Transverse colon (tissue), 4 donors: ENCODE measurements at regions not wholly inside any gene's neighbourhood (a gene's known extent, or its start where the extent isn't known, plus 50 kb on each side); places are given as distances from the start of the nearest gene placed in this dataset.

Source experiments
- DNase-seq: peaks from one replicate; pipeline ENCODE4 v3.0.0-alpha.2; 2019
- H3K27ac ChIP-seq, 4 donors: fragments of 200-600 bp; sonication (generic); 2 replicates each; pipeline ENCODE4 v1.5.1; 2016 to 2018; ENCODE audit warnings: inconsistent platforms in 4 of 4
- H3K27me3 ChIP-seq: fragments of 200-600 bp; sonication (generic); 2 replicates; pipeline ENCODE4 v1.5.1; 2017; ENCODE audit warnings: inconsistent platforms
- H3K36me3 ChIP-seq, 4 donors: fragments of 200-600 bp; sonication (generic); 2 replicates each; pipeline ENCODE4 v1.5.1; 2017 to 2019; ENCODE audit warnings: inconsistent platforms in 4 of 4
- H3K4me1 ChIP-seq, 4 donors: fragments of 200-600 bp; sonication (generic); 2 replicates each; pipeline ENCODE4 v1.5.1; 2017 to 2020; ENCODE audit warnings: inconsistent platforms in 4 of 4
- H3K4me3 ChIP-seq, 4 donors: fragments of 200-600 bp; sonication (generic); 1 replicate in 1 of 4; 2 replicates in 3 of 4; pipeline versions ENCODE4 v1.5.1 to v1.6.1; 2017 to 2019; ENCODE audit warnings: inconsistent platforms in 4 of 4
- H3K9me3 ChIP-seq, 2 donors: fragments of 200-600 bp; sonication (generic); 2 replicates each; pipeline ENCODE4 v1.5.1; 2017 to 2019; ENCODE audit warnings: inconsistent platforms in 2 of 2
- CTCF ChIP-seq, 5 experiments: fragments of 200-600 bp in 3 of 5; fragments of 450-650 bp in 2 of 5; sonication (generic) in 3 of 5; IDR thresholded peaks; 1 replicate in 2 of 5; 2 replicates in 3 of 5; pipeline ENCODE4 v1.5.1; 2016 to 2017; ENCODE audit warnings: antibody characterized with exemption in 5 of 5, inconsistent platforms in 3 of 5, mild to moderate bottlenecking in 2 of 5, moderate library complexity in 1 of 5
- EP300 ChIP-seq: sonication (generic); formaldehyde crosslinking; IDR thresholded peaks from one replicate; pipeline ENCODE4 v1.6.1; 2017; ENCODE audit warnings: antibody characterized with exemption, low read depth
- POLR2A ChIP-seq: fragments of 450-650 bp; IDR thresholded peaks from one replicate; pipeline ENCODE4 v1.6.1; 2016; ENCODE audit warnings: antibody characterized with exemption, mild to moderate bottlenecking, moderate library complexity
- POLR2AphosphoS5 ChIP-seq, 3 donors: sonication (generic); formaldehyde crosslinking; IDR thresholded peaks; one replicate each; pipeline ENCODE4 v1.6.1; 2016; ENCODE audit warnings: antibody characterized with exemption in 3 of 3
- WGBS, 2 donors: methylation state at CpG; one replicate each; pipeline ENCODE4 v1.1.5; 2018; ENCODE audit warnings: low coverage in 1 of 2; 5-methylcytosine and 5-hydroxymethylcytosine counted together
- in situ Hi-C, 4 donors: fragments of 200-750 bp; cut with MboI; loops; one replicate each; pipeline versions ENCODE4 v1.15.0 to v1.15.1; 2017; ENCODE audit warnings: low sequenced_read_pairs in 3 of 4, low pct_ligation_motif_present in 1 of 4, low pct_unique_long_range_greater_than_20kb in 1 of 4
- intact Hi-C: fragments of 100-400 bp; cut with DNase I; formaldehyde crosslinking; loops from one replicate; pipeline ENCODE4 v1.15.1; 2023; ENCODE audit warnings: low total_unique reads

GRCh38 chr16:86756882-86757703, 178.7 kb downstream of the FOXL1 start:
- 56 to 62% methylated on average over 6 to 12 of the region's 12 CpGs for WGBS, 2 donors
- H3K4me3 ChIP-seq = no peak overlapping the region
- H3K27ac ChIP-seq = no peak overlapping the region
- H3K4me1 ChIP-seq = no peaks in the 10 kb centered on the region
- no peaks in the 10 kb centered on the region for H3K9me3 ChIP-seq
- no peaks in the 10 kb centered on the region for H3K36me3 ChIP-seq
- in situ Hi-C loops (no loop called here), intact Hi-C loops (no loop called here)
- H3K27me3 ChIP-seq = peaks cover 63% of the 10 kb centered on the region
- TF ChIP-seq CTCF (IDR thresholded peaks at IDR 0.05) (no peak), EP300 (no peak), POLR2A (no peak), POLR2AphosphoS5 (IDR thresholded peaks at IDR 0.05) (no peak)
- DNase-seq = no peak

GRCh38 chr16:86757704-86758040, 179.3 kb downstream of the FOXL1 start:
- in situ Hi-C loops (no loop called here), intact Hi-C loops (no loop called here)
- DNase-seq = no peak
- 100% methylated on average over 3 of the region's 3 CpGs; no CpG with 5 or more reads in 1 of the 2 donors for WGBS, 2 donors
- H3K27ac ChIP-seq = no peak overlapping the region
- peaks cover 69% of the 10 kb centered on the region for H3K27me3 ChIP-seq
- H3K4me1 ChIP-seq = no peaks in the 10 kb centered on the region
- TF ChIP-seq CTCF (IDR thresholded peaks at IDR 0.05) (no peak), EP300 (no peak), POLR2AphosphoS5 (IDR thresholded peaks at IDR 0.05) (no peak), POLR2A (no peak)
- H3K4me3 ChIP-seq = no peak overlapping the region
- H3K9me3 ChIP-seq = no peaks in the 10 kb centered on the region
- H3K36me3 ChIP-seq = no peaks in the 10 kb centered on the region

GRCh38 chr16:86758932-86759331, 180.6 kb downstream of the FOXL1 start:
- Histone ChIP-seq H3K27ac (no peak overlapping the region), H3K9me3 (no peaks in the 10 kb centered on the region), H3K36me3 (no peaks in the 10 kb centered on the region), H3K27me3 (peaks cover 69% of the 10 kb centered on the region), H3K4me1 (no peaks in the 10 kb centered on the region), H3K4me3 (no peak overlapping the region)
- no peak for TF ChIP-seq CTCF (IDR thresholded peaks at IDR 0.05)
- no peak for TF ChIP-seq EP300
- no peak for TF ChIP-seq POLR2AphosphoS5 (IDR thresholded peaks at IDR 0.05)
- no peak for TF ChIP-seq POLR2A
- DNase-seq = no peak
- intact Hi-C loops = no loop called here
- WGBS, 2 donors = 76 to 81% methylated on average over 8 of the region's 8 CpGs
- in situ Hi-C loops = no loop called here

GRCh38 chr16:86761111-86762031, 183.0 kb downstream of the FOXL1 start:
- no peaks in the 10 kb centered on the region for H3K36me3 ChIP-seq
- DNase-seq = peak; percentile 32
- H3K27me3 ChIP-seq = peaks cover 62% of the 10 kb centered on the region
- in situ Hi-C loops (no loop called here), intact Hi-C loops (no loop called here)
- H3K4me3 ChIP-seq = no peak overlapping the region
- no peaks in the 10 kb centered on the region for H3K9me3 ChIP-seq
- TF ChIP-seq POLR2A (no peak), CTCF (IDR thresholded peaks at IDR 0.05) (peak; percentile 52 to 80 (median 70)), POLR2AphosphoS5 (IDR thresholded peaks at IDR 0.05) (no peak), EP300 (no peak)
- H3K27ac ChIP-seq = no peak overlapping the region
- no peaks in the 10 kb centered on the region for H3K4me1 ChIP-seq
- 32% methylated on average over 29 of the region's 29 CpGs; no CpG with 5 or more reads in 1 of the 2 donors for WGBS, 2 donors
